ENCODE measurements at regions not wholly inside any gene's neighbourhood (a gene's known extent, or its start where the extent isn't known, plus 50 kb on each side); places are given as distances from the start of the nearest gene placed in this dataset.

DNA sequence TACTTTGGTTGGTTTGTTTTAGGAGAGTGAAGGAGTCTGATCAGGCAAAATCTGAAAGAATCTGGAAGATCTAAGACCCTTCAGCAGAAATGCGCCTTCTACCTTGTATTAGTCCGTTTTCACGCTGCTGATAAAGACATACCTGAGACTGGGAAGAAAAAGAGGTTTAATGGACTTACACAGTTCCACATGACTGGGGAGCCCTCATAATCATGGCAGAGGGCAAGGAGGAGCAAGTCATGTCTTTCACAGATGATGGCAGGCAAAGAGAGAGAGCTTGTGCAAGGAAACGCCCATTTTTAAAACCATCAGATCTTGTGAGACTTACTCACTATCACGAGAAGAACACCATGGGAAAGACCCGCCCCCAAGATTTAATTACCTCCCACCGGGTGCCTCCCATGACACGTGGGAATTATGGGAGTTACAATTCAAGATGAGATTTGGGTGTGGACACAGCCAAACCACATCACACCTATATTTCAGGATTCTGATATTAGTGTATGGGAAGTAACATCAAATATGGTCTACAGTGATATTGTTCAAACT, 99.3 kb downstream of the GLUL start (continued):
- TF ChIP-seq ZC3H4 (CRISPR knock-in tag; IDR thresholded peaks at IDR 0.05; ENCODE audit: borderline replicate concordance) (no peak), FOXK1 (CRISPR knock-in tag; IDR thresholded peaks at IDR 0.05; ENCODE audit: borderline replicate concordance) (no peak), EGR1 (conservative IDR thresholded peaks at IDR 0.05) (no peak), FOSL1 (tag; conservative IDR thresholded peaks at IDR 0.05) (peak; percentile 52), TAF9B (IDR thresholded peaks at IDR 0.05; ENCODE audit: partially characterized antibody) (peak; percentile 22), ATF1 (CRISPR knock-in tag; IDR thresholded peaks at IDR 0.05) (no peak), ATF1 (tag; IDR thresholded peaks at IDR 0.05) (0 out of 2 replicates have a peak, but pooled peaks have one; percentile 27), PTRF (tag; IDR thresholded peaks at IDR 0.05) (peak; percentile 51; the same call in 1 of the 2 replicates), KDM4B (IDR thresholded peaks at IDR 0.05; ENCODE audit: borderline replicate concordance in 2 of 2, low read depth in 1 of 2) (no peak), POLR2A (conservative IDR thresholded peaks at IDR 0.05) (peak; percentile 54), TBP (optimal IDR thresholded peaks at IDR 0.05; ENCODE audit: low read depth, low read length) (peak; percentile 16), POU5F1 (IDR thresholded peaks at IDR 0.05; ENCODE audit: borderline replicate concordance, low read depth, low read length, partially characterized antibody) (no peak), PCBP1 (IDR thresholded peaks at IDR 0.05; ENCODE audit: low read depth, low read length, poor library complexity, severe bottlenecking) (no peak)
- TF ChIP-seq, protein P1, sequence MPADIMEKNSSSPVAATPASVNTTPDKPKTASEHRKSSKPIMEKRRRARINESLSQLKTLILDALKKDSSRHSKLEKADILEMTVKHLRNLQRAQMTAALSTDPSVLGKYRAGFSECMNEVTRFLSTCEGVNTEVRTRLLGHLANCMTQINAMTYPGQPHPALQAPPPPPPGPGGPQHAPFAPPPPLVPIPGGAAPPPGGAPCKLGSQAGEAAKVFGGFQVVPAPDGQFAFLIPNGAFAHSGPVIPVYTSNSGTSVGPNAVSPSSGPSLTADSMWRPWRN (IDR thresholded peaks at IDR 0.05; ENCODE audit: low read depth): no peak

All from K562 (cell line).